NCI-H526 (cell line): ENCODE measurements at regions not wholly inside any gene's neighbourhood (a gene's known extent, or its start where the extent isn't known, plus 50 kb on each side); places are given as distances from the start of the nearest gene placed in this dataset.
"Not testable (repeated sequence)": the region's sequence is repeated elsewhere in the genome, so short reads cannot be mapped to it uniquely, and the experiment has no call there.

ENCODE experiments used
- DNase-seq, 2 experiments: peaks; one replicate each; lab custom pipeline; 2025; lab: John Stamatoyannopoulos, UW

GRCh38 chr9:26492608-26493521, 399.7 kb downstream of the CAAP1 start:
- not testable (repeated sequence) for DNase-seq

GRCh38 chr9:26491922-26492607, 400.5 kb downstream of the CAAP1 start:
- DNase-seq, result not testable (repeated sequence)

GRCh38 chr9:26483991-26484390, 408.6 kb downstream of the CAAP1 start:
- no peak for DNase-seq

- DNase-seq, result no peak
Observed at GRCh38 chr9:26477963-26478362, 414.6 kb downstream of the CAAP1 start.

- no peak for DNase-seq
Observed at GRCh38 chr9:26471261-26471660, 421.3 kb downstream of the CAAP1 start.

- no peak for DNase-seq
Observed at GRCh38 chr9:26470284-26470683, 422.3 kb downstream of the CAAP1 start.

- DNase-seq, result no peak
Observed at GRCh38 chr9:26463837-26464236, 428.8 kb downstream of the CAAP1 start.

- no peak for DNase-seq
Observed at GRCh38 chr9:26462751-26463150, 429.9 kb downstream of the CAAP1 start.

GRCh38 chr9:26462213-26462612, 430.4 kb downstream of the CAAP1 start:
- DNase-seq, result no peak

GRCh38 chr9:26460624-26461023, 432.0 kb downstream of the CAAP1 start:
- DNase-seq, result no peak

GRCh38 chr9:26459959-26460358, 432.6 kb downstream of the CAAP1 start:
- DNase-seq, result no peak

- no peak for DNase-seq
Observed at GRCh38 chr9:26458054-26458453, 434.5 kb downstream of the CAAP1 start.

- DNase-seq, result no peak
Observed at GRCh38 chr9:26457151-26457550, 435.5 kb downstream of the CAAP1 start.

GRCh38 chr9:26439061-26439624, 453.5 kb downstream of the CAAP1 start:
- no peak for DNase-seq

GRCh38 chr9:26437056-26437711, 455.4 kb downstream of the CAAP1 start:
- DNase-seq, result no peak

- DNase-seq, result peak in 1 of 2 experiments; percentile 10
Observed at GRCh38 chr9:26426551-26427131, 466.0 kb downstream of the CAAP1 start.

GRCh38 chr9:26418480-26418879, 474.1 kb downstream of the CAAP1 start:
- no peak for DNase-seq

- DNase-seq, result no peak
Observed at GRCh38 chr9:26415528-26415927, 477.1 kb downstream of the CAAP1 start.

- DNase-seq, result no peak
Observed at GRCh38 chr9:26413611-26414010, 479.0 kb downstream of the CAAP1 start.

- no peak for DNase-seq
Observed at GRCh38 chr9:26412446-26412845, 480.2 kb downstream of the CAAP1 start.

GRCh38 chr9:26406676-26407075, 485.9 kb downstream of the CAAP1 start:
- no peak for DNase-seq

GRCh38 chr9:26399556-26399955, 493.0 kb downstream of the CAAP1 start:
- DNase-seq, result no peak
